ENCODE measurements at regions not wholly inside any gene's neighbourhood (a gene's known extent, or its start where the extent isn't known, plus 50 kb on each side); places are given as distances from the start of the nearest gene placed in this dataset.

DNA sequence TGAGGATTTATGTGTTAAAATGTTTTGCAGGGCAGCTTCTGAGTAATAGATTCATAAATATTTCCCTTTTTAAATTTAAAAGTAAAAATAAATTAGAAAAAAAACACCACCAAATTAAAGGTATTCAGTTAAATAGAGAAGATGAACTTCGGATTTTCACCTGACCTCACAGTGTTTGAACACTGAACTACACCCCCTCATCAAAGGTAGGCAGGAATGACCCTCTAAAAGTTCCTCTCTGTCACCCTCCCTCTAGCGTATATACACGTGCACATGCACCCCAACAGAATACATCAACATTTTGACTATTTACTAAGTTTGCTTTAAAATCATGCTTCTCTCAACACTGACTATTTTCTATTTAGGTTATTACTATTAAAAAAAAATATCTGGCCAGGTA, 528.3 kb downstream of the QKI start:
- TF ChIP-seq ELF4 (IDR thresholded peaks at IDR 0.05): no peak
- no peak for TF ChIP-seq BHLHE40 (IDR thresholded peaks at IDR 0.05; ENCODE audit: borderline replicate concordance)
- TF ChIP-seq ZNF384 (IDR thresholded peaks at IDR 0.05): no peak
- TF ChIP-seq FOXM1 (IDR thresholded peaks at IDR 0.05; ENCODE audit: borderline replicate concordance): no peak

Measured in HEK293T (cell line).